PC-9 (cell line): ENCODE measurements at regions not wholly inside any gene's neighbourhood (a gene's known extent, or its start where the extent isn't known, plus 50 kb on each side); places are given as distances from the start of the nearest gene placed in this dataset.

Experiments used
- EZH2 ChIP-seq: fragments of 200-600 bp; sonication (generic); IDR thresholded peaks from 2 replicates; pipeline ENCODE4 v1.8.0; 2017; ENCODE audit warnings: antibody characterized with exemption, low read depth
- TF ChIP-seq, protein P1 (sequence below): fragments of 200-600 bp; sonication (generic); conservative IDR thresholded peaks from 2 replicates; pipeline ENCODE4 v1.6.1; 2017; ENCODE audit warnings: mixed run types, antibody characterized with exemption, mild to moderate bottlenecking, moderate library complexity

DNA sequence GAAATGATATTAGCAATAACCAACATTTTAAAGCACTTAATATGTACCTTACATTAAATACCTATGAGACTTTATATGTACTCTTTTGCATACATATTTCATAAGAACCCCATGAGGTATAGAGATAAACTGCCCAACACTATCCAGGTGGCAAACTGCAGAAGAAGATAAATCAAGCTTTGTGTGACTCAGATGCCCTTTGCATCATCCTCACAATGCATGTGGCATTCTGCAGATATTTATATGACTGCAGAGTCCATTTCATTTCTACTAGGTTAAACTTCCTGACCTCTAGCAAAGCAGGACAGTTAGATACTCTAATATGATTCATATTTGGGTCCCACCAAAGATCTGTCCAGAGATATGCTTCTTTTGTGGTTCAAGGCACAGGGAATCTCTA, 85.6 kb upstream of the RASGEF1B start:
- TF ChIP-seq, protein P1, sequence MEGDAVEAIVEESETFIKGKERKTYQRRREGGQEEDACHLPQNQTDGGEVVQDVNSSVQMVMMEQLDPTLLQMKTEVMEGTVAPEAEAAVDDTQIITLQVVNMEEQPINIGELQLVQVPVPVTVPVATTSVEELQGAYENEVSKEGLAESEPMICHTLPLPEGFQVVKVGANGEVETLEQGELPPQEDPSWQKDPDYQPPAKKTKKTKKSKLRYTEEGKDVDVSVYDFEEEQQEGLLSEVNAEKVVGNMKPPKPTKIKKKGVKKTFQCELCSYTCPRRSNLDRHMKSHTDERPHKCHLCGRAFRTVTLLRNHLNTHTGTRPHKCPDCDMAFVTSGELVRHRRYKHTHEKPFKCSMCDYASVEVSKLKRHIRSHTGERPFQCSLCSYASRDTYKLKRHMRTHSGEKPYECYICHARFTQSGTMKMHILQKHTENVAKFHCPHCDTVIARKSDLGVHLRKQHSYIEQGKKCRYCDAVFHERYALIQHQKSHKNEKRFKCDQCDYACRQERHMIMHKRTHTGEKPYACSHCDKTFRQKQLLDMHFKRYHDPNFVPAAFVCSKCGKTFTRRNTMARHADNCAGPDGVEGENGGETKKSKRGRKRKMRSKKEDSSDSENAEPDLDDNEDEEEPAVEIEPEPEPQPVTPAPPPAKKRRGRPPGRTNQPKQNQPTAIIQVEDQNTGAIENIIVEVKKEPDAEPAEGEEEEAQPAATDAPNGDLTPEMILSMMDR = no peak
- no peak for TF ChIP-seq EZH2
